ENCODE measurements at regions not wholly inside any gene's neighbourhood (a gene's known extent, or its start where the extent isn't known, plus 50 kb on each side); places are given as distances from the start of the nearest gene placed in this dataset.

DNA sequence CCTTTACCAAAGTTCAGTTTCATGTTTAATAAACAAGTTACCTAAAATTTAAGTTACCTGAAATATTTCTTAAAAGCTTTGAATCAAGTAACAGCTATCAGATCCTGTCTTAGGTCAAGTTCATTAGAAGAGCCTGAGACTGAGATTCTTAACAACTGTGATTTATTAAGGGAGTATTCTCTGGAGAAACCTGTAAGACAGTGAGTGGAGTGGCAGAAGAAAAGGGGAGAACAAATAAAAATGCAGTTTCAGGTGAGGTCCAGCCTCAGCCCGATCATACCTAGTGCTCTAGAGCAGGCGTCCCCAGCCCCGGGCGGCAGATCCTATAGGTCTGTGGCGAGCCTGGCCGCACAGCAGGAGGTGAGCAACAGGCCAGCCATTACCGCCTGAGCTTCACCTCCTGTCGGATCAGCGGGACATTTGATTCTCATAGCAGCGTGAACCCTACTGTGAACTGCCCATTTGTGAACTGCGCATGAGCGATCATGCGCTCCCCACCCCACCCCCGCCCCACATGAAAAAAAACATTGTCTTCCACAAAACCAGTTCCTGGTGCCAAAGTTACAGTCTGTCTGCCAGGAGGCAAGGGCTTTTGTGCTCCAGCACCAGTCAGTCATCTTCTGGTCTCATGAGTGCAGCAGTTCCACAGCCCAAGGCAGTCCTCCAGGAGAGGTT lies 59.2 kb upstream of the ADGRB3 start:
- TF ChIP-seq ZBTB7A (IDR thresholded peaks at IDR 0.05; ENCODE audit: low read depth): no peak
- peak; percentile 86 for TF ChIP-seq TCF12 (IDR thresholded peaks at IDR 0.05; ENCODE audit: low read depth)
- TF ChIP-seq, protein P1, sequence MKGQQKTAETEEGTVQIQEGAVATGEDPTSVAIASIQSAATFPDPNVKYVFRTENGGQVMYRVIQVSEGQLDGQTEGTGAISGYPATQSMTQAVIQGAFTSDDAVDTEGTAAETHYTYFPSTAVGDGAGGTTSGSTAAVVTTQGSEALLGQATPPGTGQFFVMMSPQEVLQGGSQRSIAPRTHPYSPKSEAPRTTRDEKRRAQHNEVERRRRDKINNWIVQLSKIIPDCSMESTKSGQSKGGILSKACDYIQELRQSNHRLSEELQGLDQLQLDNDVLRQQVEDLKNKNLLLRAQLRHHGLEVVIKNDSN (IDR thresholded peaks at IDR 0.05): 0 out of 2 replicates have a peak, but pooled peaks have one; percentile 14
- TF ChIP-seq NFIC (IDR thresholded peaks at IDR 0.05): peak; percentile 94
- peak; percentile 35; the same call in 1 of the 2 replicates for TF ChIP-seq EGR1 (IDR thresholded peaks at IDR 0.05)
- no peak for TF ChIP-seq CEBPB (IDR thresholded peaks at IDR 0.05)
- TF ChIP-seq REST (IDR thresholded peaks at IDR 0.05; ENCODE audit: low read depth): no peak
- peak; percentile 60 for TF ChIP-seq TEAD4 (IDR thresholded peaks at IDR 0.05)
- no peak for TF ChIP-seq RAD21 (IDR thresholded peaks at IDR 0.05; ENCODE audit: low read depth)
- TF ChIP-seq, protein P2, sequence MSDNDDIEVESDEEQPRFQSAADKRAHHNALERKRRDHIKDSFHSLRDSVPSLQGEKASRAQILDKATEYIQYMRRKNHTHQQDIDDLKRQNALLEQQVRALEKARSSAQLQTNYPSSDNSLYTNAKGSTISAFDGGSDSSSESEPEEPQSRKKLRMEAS (IDR thresholded peaks at IDR 0.05): peak; percentile 68
- TF ChIP-seq CREB1 (IDR thresholded peaks at IDR 0.05; ENCODE audit: low read depth): no peak
- peak; percentile 79 for TF ChIP-seq YY1 (IDR thresholded peaks at IDR 0.05; ENCODE audit: low read depth)
- peak; percentile 72 for TF ChIP-seq EP300 (IDR thresholded peaks at IDR 0.05; ENCODE audit: borderline replicate concordance)
- TF ChIP-seq FOXM1 (IDR thresholded peaks at IDR 0.05; ENCODE audit: borderline replicate concordance, low read depth): 0 out of 2 replicates have a peak, but pooled peaks have one; percentile 40
- TF ChIP-seq TAF1 (IDR thresholded peaks at IDR 0.05; ENCODE audit: low read depth): no peak

- TF ChIP-seq, protein P2 (IDR thresholded peaks at IDR 0.05): no peak
- TF ChIP-seq FOXM1 (IDR thresholded peaks at IDR 0.05; ENCODE audit: borderline replicate concordance, low read depth) (no peak), CREB1 (IDR thresholded peaks at IDR 0.05; ENCODE audit: low read depth) (no peak), NFIC (IDR thresholded peaks at IDR 0.05) (no peak), CEBPB (IDR thresholded peaks at IDR 0.05) (no peak), ZBTB7A (IDR thresholded peaks at IDR 0.05; ENCODE audit: low read depth) (no peak), TEAD4 (IDR thresholded peaks at IDR 0.05) (no peak), REST (IDR thresholded peaks at IDR 0.05; ENCODE audit: low read depth) (no peak)
Measured at GRCh38 chr6:68572975-68573374, 62.1 kb upstream of the ADGRB3 start.

- peak; percentile 80 for TF ChIP-seq RAD21 (IDR thresholded peaks at IDR 0.05; ENCODE audit: low read depth)
- TF ChIP-seq TCF12 (IDR thresholded peaks at IDR 0.05; ENCODE audit: low read depth): no peak
Measured at GRCh38 chr6:68572525-68572924, 62.6 kb upstream of the ADGRB3 start.

DNA sequence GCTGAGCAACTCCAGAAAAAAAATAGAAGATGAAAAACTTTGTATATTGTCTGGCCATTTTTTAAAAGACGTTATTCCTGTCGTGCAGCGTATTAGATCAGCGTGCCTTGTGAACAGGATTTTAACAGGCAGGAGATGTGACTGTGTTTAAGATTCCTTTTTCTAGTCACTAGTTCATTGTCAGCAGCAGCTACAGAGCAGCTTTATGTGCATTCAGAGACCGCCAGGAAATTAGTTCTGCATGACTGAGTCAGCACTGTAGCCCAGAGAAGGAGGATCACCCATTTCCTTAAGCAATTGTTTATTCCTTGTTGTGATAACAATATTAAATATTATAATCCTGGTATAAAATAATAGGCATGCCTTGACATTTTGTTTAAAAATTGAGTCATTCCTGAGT lies 75.4 kb upstream of the ADGRB3 start:
- TF ChIP-seq, protein P2 (IDR thresholded peaks at IDR 0.05): no peak
- TF ChIP-seq CEBPB (IDR thresholded peaks at IDR 0.05) (no peak), TAF1 (IDR thresholded peaks at IDR 0.05; ENCODE audit: low read depth) (no peak), TEAD4 (IDR thresholded peaks at IDR 0.05) (no peak), CREB1 (IDR thresholded peaks at IDR 0.05; ENCODE audit: low read depth) (no peak)

GRCh38 chr6:68559070-68559469 lies 76.0 kb upstream of the ADGRB3 start:
- peak; percentile 84 for TF ChIP-seq CEBPB (IDR thresholded peaks at IDR 0.05)
- TF ChIP-seq RAD21 (IDR thresholded peaks at IDR 0.05; ENCODE audit: low read depth): peak; percentile 37
- no peak for TF ChIP-seq TAF1 (IDR thresholded peaks at IDR 0.05; ENCODE audit: low read depth)

DNA sequence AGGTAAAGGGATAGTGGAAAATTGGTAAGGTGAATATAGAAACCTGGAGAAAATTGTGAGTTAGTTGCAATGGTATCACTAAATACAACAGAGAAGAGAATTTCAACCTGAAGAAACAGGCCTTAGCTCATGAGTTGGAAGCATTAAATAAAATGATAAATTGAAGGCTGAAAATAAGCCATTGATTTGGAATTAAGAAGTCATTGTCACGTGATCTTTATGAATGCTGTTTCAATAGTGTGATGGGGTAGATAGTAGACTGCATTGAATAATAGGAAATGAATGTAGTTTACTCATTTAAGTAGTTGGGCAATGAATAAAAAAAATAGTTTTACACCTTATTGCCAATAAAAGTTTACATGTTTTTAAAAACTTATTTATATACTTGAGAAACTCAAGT lies 88.5 kb upstream of the ADGRB3 start:
- TF ChIP-seq, protein P1 (IDR thresholded peaks at IDR 0.05): no peak
- TF ChIP-seq REST (IDR thresholded peaks at IDR 0.05; ENCODE audit: low read depth) (no peak), TEAD4 (IDR thresholded peaks at IDR 0.05) (no peak), YY1 (IDR thresholded peaks at IDR 0.05; ENCODE audit: low read depth) (no peak), ZBTB7A (IDR thresholded peaks at IDR 0.05; ENCODE audit: low read depth) (no peak), EP300 (IDR thresholded peaks at IDR 0.05; ENCODE audit: borderline replicate concordance) (no peak), CEBPB (IDR thresholded peaks at IDR 0.05) (no peak)
- TF ChIP-seq, protein P2 (IDR thresholded peaks at IDR 0.05): no peak
